ENCODE measurements at regions not wholly inside any gene's neighbourhood (a gene's known extent, or its start where the extent isn't known, plus 50 kb on each side); places are given as distances from the start of the nearest gene placed in this dataset.
A peak's percentile ranks its signal among the peaks of the same experiment; 100 is the strongest.
"Not testable (repeated sequence)": the region's sequence is repeated elsewhere in the genome, so short reads cannot be mapped to it uniquely, and the experiment has no call there.

DNA sequence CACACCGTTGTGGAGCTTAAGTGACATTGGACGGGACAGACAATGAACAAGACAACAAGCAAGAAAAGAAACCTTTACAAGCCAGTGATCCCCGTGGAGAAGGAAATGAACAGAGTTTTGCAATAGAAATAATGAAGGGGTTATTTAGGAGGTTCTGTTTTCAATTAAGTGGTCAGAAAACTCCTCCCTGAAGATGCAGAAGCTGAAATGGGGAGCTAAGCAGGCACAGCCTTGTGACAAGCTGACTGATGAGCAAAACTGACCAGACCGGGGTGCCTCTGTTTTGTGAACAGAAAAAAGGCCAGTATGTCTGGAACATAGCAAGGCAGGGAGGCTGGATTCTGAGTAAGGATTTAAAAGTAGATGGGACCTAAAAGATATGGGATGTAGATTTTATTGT is 299.8 kb upstream of the POM121L12 start:
- TF ChIP-seq ZFX (IDR thresholded peaks at IDR 0.05; ENCODE audit: borderline replicate concordance): no peak
- TF ChIP-seq, protein P1, sequence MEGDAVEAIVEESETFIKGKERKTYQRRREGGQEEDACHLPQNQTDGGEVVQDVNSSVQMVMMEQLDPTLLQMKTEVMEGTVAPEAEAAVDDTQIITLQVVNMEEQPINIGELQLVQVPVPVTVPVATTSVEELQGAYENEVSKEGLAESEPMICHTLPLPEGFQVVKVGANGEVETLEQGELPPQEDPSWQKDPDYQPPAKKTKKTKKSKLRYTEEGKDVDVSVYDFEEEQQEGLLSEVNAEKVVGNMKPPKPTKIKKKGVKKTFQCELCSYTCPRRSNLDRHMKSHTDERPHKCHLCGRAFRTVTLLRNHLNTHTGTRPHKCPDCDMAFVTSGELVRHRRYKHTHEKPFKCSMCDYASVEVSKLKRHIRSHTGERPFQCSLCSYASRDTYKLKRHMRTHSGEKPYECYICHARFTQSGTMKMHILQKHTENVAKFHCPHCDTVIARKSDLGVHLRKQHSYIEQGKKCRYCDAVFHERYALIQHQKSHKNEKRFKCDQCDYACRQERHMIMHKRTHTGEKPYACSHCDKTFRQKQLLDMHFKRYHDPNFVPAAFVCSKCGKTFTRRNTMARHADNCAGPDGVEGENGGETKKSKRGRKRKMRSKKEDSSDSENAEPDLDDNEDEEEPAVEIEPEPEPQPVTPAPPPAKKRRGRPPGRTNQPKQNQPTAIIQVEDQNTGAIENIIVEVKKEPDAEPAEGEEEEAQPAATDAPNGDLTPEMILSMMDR (IDR thresholded peaks at IDR 0.05): no peak
- no peak overlapping the region for H3K27ac ChIP-seq

DNA sequence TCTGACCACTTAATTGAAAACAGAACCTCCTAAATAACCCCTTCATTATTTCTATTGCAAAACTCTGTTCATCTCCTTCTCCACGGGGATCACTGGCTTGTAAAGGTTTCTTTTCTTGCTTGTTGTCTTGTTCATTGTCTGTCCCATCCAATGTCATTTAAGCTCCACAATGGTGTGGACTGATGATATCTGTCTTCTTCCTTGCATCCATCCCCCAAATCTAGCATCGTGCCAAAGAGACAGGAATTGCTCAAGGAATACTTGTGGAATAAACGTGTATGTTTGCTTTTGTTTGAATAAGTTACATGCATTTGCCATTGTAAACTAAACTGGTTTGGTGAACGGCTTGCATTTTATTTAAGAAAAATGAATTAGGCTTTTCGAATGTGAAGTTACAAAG is 306.8 kb upstream of the POM121L12 start:
- H3K27ac ChIP-seq: not testable (repeated sequence)

DNA sequence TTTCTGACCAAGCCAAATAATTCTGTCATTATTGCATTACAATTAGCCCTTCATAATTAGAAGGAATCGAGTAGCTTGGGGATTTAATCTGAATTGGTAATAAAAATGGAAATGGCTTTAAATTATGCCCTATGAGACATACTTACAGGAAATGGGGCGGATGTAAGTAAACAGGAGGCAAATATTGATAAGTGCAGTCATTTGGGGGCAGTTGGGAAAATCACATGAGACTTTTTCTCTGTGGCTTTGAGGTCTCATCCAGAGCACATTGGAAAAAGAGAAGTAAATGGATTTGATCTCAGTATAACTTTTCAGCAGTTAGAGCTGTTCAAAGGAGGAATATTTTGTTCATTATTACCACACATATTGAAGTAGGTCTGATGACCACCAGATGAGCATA is 307.8 kb upstream of the POM121L12 start:
- no peak for TF ChIP-seq ZFX (IDR thresholded peaks at IDR 0.05; ENCODE audit: borderline replicate concordance)
- TF ChIP-seq, protein P1 (IDR thresholded peaks at IDR 0.05): no peak

DNA sequence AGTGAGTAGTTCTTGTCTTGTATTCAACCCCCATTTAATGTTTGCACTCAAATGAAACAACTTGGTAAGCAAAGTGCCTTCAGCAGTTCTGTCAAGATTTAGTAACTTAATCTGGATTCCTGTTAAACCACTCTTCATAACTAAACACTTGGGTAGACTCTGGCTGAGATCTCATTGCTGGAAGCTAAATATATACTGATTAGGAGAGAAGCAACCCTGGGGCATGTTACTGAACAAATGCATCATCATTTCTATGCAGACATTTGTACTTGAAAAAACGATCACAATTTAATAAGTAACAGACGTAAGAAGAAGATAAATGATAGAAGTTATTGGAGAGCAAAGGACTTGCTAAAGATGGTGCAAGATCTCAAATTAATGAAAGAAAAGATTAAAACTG is 308.4 kb upstream of the POM121L12 start:
- no peak overlapping the region for H3K27ac ChIP-seq
- TF ChIP-seq, protein P1 (IDR thresholded peaks at IDR 0.05): no peak
- no peak for TF ChIP-seq ZFX (IDR thresholded peaks at IDR 0.05; ENCODE audit: borderline replicate concordance)

More for the DNA sequence above, 307.8 kb upstream of the POM121L12 start:
- H3K27ac ChIP-seq: no peak overlapping the region

DNA sequence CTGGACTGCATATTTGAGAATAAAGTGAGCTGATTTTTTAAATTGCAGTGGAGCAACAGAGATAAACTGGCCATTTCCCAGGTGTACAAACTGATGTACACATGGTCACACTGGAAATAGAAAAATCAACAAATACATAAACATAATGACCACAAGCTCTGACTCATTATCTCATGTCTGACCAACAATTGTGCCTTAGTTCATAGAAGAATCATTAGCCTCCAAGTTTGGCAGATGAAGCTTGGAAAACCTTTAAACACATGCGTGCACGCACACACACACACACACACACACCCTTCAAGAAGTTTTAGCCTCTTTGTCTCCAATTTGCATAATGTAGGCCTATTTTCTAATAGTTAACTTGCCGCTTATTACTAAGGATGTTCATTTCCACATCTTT is 308.9 kb upstream of the POM121L12 start:
- no peak overlapping the region for H3K27ac ChIP-seq
- TF ChIP-seq ZFX (IDR thresholded peaks at IDR 0.05; ENCODE audit: borderline replicate concordance): no peak
- TF ChIP-seq, protein P1 (IDR thresholded peaks at IDR 0.05): no peak

DNA sequence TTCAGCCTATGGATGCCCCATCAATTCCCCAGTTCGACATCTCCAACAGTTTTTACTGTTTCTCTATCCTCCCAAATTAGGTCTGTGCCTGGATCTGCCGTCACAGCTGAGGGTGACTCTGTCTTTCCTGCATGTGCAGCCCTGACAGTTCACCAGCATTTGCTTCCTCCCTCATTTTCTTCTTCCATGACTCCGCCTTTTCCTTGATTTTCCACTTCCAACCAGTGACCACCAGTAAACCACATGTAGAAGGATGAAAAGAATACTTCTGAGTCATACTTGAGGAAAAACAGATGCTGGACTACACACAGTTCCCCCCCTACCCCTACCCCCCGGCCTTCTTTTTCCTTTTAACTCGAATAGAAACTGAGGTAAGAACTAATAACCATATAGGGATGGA is 311.8 kb upstream of the POM121L12 start:
- TF ChIP-seq ZFX (IDR thresholded peaks at IDR 0.05; ENCODE audit: borderline replicate concordance): no peak
- TF ChIP-seq, protein P1 (IDR thresholded peaks at IDR 0.05): no peak
- no peak overlapping the region for H3K27ac ChIP-seq

DNA sequence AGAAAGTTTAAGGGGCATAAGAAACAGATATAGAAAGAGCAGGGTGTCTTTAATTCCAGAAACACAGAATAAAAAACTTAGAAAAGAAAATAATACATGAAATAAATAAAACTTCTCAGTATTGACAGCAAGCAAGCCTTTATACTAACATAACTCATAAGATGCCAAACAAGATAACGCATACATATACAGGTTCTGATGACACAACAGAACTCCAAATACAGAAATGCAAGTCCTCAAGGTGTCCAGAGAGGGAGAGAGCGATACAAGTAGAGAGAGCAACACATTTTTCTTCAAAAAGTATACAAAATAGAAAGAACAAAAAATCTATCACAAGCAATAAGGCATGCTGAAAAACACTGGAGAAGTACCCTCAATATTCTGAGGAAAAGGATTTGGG is 314.6 kb upstream of the POM121L12 start:
- no peak overlapping the region for H3K27ac ChIP-seq
- TF ChIP-seq, protein P1 (IDR thresholded peaks at IDR 0.05): no peak
- TF ChIP-seq ZFX (IDR thresholded peaks at IDR 0.05; ENCODE audit: borderline replicate concordance): no peak

DNA sequence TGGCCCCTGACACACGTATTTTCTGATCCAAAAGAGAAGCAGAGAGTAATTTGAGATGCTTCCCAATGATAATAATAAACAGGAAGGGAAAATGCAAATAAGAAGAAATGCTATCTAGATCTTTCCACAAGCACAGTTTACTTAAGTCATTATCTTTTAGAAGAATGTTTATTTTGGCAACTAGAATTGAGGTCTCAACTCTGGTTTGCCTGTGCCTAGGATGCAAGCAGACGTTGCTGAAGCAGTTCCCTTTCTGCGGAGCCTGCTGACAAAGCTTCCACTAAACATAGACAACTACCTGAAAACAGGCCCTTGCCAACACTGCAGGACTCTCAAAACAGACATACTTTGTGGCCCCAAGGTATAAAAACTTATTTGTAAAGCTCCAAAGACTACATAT is 315.8 kb upstream of the POM121L12 start:
- no peak for TF ChIP-seq ZFX (IDR thresholded peaks at IDR 0.05; ENCODE audit: borderline replicate concordance)
- TF ChIP-seq, protein P1 (IDR thresholded peaks at IDR 0.05): no peak

More for the DNA sequence above, 315.8 kb upstream of the POM121L12 start:
- peak overlapping the region; percentile 68 for H3K27ac ChIP-seq

Data from 22Rv1 (cell line).